WTC11 (cell line): ENCODE measurements at regions not wholly inside any gene's neighbourhood (a gene's known extent, or its start where the extent isn't known, plus 50 kb on each side); places are given as distances from the start of the nearest gene placed in this dataset.

ENCODE experiments used
- ATF1 ChIP-seq: sonication (generic); formaldehyde crosslinking; IDR thresholded peaks from 2 replicates; pipeline ENCODE4 v1.8.1; 2023; ENCODE audit warnings: mild to moderate bottlenecking, moderate library complexity, missing genetic modification reagents
- ETV6 ChIP-seq: sonication (generic); formaldehyde crosslinking; IDR thresholded peaks from 2 replicates; pipeline ENCODE4 v1.8.1; 2022; ENCODE audit warnings: mild to moderate bottlenecking, missing genetic modification reagents
- FOXJ3 ChIP-seq: sonication (generic); formaldehyde crosslinking; IDR thresholded peaks from 2 replicates; pipeline ENCODE4 v1.9.0; 2021; ENCODE audit warnings: missing genetic modification reagents, mild to moderate bottlenecking, borderline replicate concordance
- GABPB1 ChIP-seq: sonication (generic); formaldehyde crosslinking; IDR thresholded peaks from 2 replicates; pipeline ENCODE4 v1.8.1; 2023; ENCODE audit warnings: mild to moderate bottlenecking, missing genetic modification reagents
- IRF2 ChIP-seq: sonication (generic); formaldehyde crosslinking; IDR thresholded peaks from 2 replicates; pipeline ENCODE4 v1.8.0; 2022; ENCODE audit warnings: low read depth, missing genetic modification reagents, borderline replicate concordance
- MYBL2 ChIP-seq: sonication (generic); formaldehyde crosslinking; IDR thresholded peaks from 2 replicates; pipeline ENCODE4 v1.8.1; 2023; ENCODE audit warnings: mild to moderate bottlenecking, moderate library complexity, missing genetic modification reagents
- ZNF232 ChIP-seq: sonication (generic); formaldehyde crosslinking; IDR thresholded peaks from 2 replicates; pipeline ENCODE4 v1.8.0; 2022; ENCODE audit warnings: mild to moderate bottlenecking, missing genetic modification reagents
- ZNF396 ChIP-seq: fragments of 250-450 bp; sonication (Bioruptor Pico); IDR thresholded peaks from 2 replicates; pipeline ENCODE4 v1.8.0; 2021; ENCODE audit warnings: mild to moderate bottlenecking, moderate library complexity, borderline replicate concordance
- TF ChIP-seq, protein P1 (sequence below): sonication (generic); formaldehyde crosslinking; IDR thresholded peaks from 2 replicates; pipeline ENCODE4 v1.8.1; 2022; ENCODE audit warnings: low read depth, mild to moderate bottlenecking, moderate library complexity, missing genetic modification reagents, borderline replicate concordance
- TF ChIP-seq, protein P2 (sequence below): sonication (generic); formaldehyde crosslinking; IDR thresholded peaks from 2 replicates; pipeline ENCODE4 v1.8.1; 2023; ENCODE audit warnings: mild to moderate bottlenecking, missing genetic modification reagents, moderate library complexity
- TF ChIP-seq, protein P3 (sequence below): fragments of 200-600 bp; IDR thresholded peaks from 2 replicates; pipeline ENCODE4 v1.8.0; 2022; ENCODE audit warnings: antibody characterized with exemption
- TF ChIP-seq, protein P4 (sequence below): sonication (generic); formaldehyde crosslinking; IDR thresholded peaks from 2 replicates; pipeline ENCODE4 v1.8.1; 2023; ENCODE audit warnings: mild to moderate bottlenecking, moderate library complexity, missing genetic modification reagents
- TF ChIP-seq, protein P5 (sequence below): sonication (generic); formaldehyde crosslinking; conservative IDR thresholded peaks from 2 replicates; pipeline ENCODE4 v1.8.1; 2022; ENCODE audit warnings: mild to moderate bottlenecking, missing genetic modification reagents

DNA sequence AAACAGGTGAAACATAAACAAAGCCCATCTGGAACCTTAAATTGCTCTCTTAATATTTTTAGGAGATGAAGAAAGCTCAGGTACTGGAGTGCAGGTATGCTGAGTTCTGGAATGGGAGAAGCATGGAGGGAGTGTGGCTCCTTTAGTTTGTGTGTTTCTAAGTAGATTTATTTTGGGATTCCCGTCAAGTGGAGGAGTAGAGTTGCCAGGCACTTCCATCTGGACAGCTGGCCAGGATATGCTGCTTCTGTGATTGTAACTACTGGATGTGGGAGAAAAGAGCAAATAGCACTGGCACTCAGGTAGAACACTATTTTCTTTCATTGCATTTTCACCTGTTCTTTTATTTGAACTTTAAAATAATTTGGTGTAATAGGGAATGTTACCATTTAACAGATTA, 182.3 kb upstream of the MAST4 start:
- no peak for TF ChIP-seq FOXJ3 (CRISPR knock-in tag)
- TF ChIP-seq ATF1 (CRISPR knock-in tag): no peak
- TF ChIP-seq, protein P1, sequence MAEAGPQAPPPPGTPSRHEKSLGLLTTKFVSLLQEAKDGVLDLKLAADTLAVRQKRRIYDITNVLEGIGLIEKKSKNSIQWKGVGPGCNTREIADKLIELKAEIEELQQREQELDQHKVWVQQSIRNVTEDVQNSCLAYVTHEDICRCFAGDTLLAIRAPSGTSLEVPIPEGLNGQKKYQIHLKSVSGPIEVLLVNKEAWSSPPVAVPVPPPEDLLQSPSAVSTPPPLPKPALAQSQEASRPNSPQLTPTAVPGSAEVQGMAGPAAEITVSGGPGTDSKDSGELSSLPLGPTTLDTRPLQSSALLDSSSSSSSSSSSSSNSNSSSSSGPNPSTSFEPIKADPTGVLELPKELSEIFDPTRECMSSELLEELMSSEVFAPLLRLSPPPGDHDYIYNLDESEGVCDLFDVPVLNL (CRISPR knock-in tag): no peak
- TF ChIP-seq, protein P2, sequence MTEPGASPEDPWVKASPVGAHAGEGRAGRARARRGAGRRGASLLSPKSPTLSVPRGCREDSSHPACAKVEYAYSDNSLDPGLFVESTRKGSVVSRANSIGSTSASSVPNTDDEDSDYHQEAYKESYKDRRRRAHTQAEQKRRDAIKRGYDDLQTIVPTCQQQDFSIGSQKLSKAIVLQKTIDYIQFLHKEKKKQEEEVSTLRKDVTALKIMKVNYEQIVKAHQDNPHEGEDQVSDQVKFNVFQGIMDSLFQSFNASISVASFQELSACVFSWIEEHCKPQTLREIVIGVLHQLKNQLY (CRISPR knock-in tag): no peak
- TF ChIP-seq, protein P3, sequence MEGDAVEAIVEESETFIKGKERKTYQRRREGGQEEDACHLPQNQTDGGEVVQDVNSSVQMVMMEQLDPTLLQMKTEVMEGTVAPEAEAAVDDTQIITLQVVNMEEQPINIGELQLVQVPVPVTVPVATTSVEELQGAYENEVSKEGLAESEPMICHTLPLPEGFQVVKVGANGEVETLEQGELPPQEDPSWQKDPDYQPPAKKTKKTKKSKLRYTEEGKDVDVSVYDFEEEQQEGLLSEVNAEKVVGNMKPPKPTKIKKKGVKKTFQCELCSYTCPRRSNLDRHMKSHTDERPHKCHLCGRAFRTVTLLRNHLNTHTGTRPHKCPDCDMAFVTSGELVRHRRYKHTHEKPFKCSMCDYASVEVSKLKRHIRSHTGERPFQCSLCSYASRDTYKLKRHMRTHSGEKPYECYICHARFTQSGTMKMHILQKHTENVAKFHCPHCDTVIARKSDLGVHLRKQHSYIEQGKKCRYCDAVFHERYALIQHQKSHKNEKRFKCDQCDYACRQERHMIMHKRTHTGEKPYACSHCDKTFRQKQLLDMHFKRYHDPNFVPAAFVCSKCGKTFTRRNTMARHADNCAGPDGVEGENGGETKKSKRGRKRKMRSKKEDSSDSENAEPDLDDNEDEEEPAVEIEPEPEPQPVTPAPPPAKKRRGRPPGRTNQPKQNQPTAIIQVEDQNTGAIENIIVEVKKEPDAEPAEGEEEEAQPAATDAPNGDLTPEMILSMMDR: no peak
- TF ChIP-seq, protein P4, sequence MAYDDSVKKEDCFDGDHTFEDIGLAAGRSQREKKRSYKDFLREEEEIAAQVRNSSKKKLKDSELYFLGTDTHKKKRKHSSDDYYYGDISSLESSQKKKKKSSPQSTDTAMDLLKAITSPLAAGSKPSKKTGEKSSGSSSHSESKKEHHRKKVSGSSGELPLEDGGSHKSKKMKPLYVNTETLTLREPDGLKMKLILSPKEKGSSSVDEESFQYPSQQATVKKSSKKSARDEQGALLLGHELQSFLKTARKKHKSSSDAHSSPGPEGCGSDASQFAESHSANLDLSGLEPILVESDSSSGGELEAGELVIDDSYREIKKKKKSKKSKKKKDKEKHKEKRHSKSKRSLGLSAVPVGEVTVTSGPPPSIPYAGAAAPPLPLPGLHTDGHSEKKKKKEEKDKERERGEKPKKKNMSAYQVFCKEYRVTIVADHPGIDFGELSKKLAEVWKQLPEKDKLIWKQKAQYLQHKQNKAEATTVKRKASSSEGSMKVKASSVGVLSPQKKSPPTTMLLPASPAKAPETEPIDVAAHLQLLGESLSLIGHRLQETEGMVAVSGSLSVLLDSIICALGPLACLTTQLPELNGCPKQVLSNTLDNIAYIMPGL (CRISPR knock-in tag): no peak
- TF ChIP-seq, protein P5, sequence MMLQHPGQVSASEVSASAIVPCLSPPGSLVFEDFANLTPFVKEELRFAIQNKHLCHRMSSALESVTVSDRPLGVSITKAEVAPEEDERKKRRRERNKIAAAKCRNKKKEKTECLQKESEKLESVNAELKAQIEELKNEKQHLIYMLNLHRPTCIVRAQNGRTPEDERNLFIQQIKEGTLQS (CRISPR knock-in tag): no peak
- no peak for TF ChIP-seq MYBL2
- TF ChIP-seq IRF2 (CRISPR knock-in tag): no peak
- no peak for TF ChIP-seq ETV6 (CRISPR knock-in tag)
- TF ChIP-seq GABPB1: no peak
- TF ChIP-seq ZNF232 (CRISPR knock-in tag): no peak
- TF ChIP-seq ZNF396 (CRISPR knock-in tag): no peak
